ENCODE measurements at regions not wholly inside any gene's neighbourhood (a gene's known extent, or its start where the extent isn't known, plus 50 kb on each side); places are given as distances from the start of the nearest gene placed in this dataset.

GRCh38 chr16:35736546-35736945 is 2277.1 kb downstream of the TP53TG3F start:
- no peak overlapping the region for H3K27ac ChIP-seq
- no peaks in the 10 kb centered on the region for H3K9me3 ChIP-seq (ENCODE audit: severe bottlenecking)
- TF ChIP-seq, protein P1, sequence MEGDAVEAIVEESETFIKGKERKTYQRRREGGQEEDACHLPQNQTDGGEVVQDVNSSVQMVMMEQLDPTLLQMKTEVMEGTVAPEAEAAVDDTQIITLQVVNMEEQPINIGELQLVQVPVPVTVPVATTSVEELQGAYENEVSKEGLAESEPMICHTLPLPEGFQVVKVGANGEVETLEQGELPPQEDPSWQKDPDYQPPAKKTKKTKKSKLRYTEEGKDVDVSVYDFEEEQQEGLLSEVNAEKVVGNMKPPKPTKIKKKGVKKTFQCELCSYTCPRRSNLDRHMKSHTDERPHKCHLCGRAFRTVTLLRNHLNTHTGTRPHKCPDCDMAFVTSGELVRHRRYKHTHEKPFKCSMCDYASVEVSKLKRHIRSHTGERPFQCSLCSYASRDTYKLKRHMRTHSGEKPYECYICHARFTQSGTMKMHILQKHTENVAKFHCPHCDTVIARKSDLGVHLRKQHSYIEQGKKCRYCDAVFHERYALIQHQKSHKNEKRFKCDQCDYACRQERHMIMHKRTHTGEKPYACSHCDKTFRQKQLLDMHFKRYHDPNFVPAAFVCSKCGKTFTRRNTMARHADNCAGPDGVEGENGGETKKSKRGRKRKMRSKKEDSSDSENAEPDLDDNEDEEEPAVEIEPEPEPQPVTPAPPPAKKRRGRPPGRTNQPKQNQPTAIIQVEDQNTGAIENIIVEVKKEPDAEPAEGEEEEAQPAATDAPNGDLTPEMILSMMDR (IDR thresholded peaks at IDR 0.05; ENCODE audit: low read depth, low read length): no peak
- H3K36me3 ChIP-seq: no peaks in the 10 kb centered on the region
- H3K27me3 ChIP-seq (ENCODE audit: insufficient read depth, low read depth, severe bottlenecking): peaks cover 69% of the 10 kb centered on the region
- H3K4me3 ChIP-seq (ENCODE audit: low read depth, low read length): no peak overlapping the region
- no peak for DNase-seq

- H3K36me3 ChIP-seq: no peaks in the 10 kb centered on the region
- H3K27ac ChIP-seq: no peak overlapping the region
- no peaks in the 10 kb centered on the region for H3K9me3 ChIP-seq (ENCODE audit: severe bottlenecking)
- no peak overlapping the region for H3K4me3 ChIP-seq (ENCODE audit: low read depth, low read length)
- no peak for DNase-seq
- TF ChIP-seq, protein P1 (IDR thresholded peaks at IDR 0.05; ENCODE audit: low read depth, low read length): no peak
- H3K27me3 ChIP-seq (ENCODE audit: insufficient read depth, low read depth, severe bottlenecking): peaks cover 66% of the 10 kb centered on the region
These were observed 2277.7 kb downstream of the TP53TG3F start for GRCh38 chr16:35737076-35737475.

DNA sequence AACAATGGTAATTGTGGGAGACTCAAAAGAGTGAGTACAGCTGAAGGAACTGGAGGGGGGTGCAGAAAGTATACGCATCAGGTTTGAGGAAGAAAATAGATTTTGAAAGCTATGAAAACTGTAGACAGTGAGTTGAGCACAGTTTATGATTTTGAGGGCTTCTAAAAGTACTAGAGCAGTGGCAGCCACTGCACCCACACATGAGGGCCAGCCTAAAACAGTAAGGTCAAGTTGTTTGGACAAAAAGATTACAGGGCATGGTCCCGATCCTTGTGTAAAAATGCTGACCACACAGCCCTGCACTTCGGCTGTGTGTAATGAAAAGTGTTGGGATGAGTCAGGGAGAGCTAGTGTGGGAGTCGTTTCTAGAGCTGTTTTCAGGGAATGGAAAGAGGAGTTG is 2282.1 kb downstream of the TP53TG3F start:
- TF ChIP-seq, protein P1 (IDR thresholded peaks at IDR 0.05; ENCODE audit: low read depth, low read length): no peak
- Histone ChIP-seq H3K27ac (no peak overlapping the region), H3K36me3 (no peaks in the 10 kb centered on the region), H3K27me3 (ENCODE audit: insufficient read depth, low read depth, severe bottlenecking) (peaks cover 48% of the 10 kb centered on the region), H3K9me3 (ENCODE audit: severe bottlenecking) (no peaks in the 10 kb centered on the region), H3K4me3 (ENCODE audit: low read depth, low read length) (no peak overlapping the region)
- DNase-seq: no peak

- H3K36me3 ChIP-seq: no peaks in the 10 kb centered on the region
- H3K4me3 ChIP-seq (ENCODE audit: low read depth, low read length): no peak overlapping the region
- no peak for DNase-seq
- no peak overlapping the region for H3K27ac ChIP-seq
- TF ChIP-seq, protein P1 (IDR thresholded peaks at IDR 0.05; ENCODE audit: low read depth, low read length): no peak
- no peaks in the 10 kb centered on the region for H3K9me3 ChIP-seq (ENCODE audit: severe bottlenecking)
- H3K27me3 ChIP-seq (ENCODE audit: insufficient read depth, low read depth, severe bottlenecking): peaks cover 50% of the 10 kb centered on the region
These were observed 2283.8 kb downstream of the TP53TG3F start for GRCh38 chr16:35743101-35743692.

GRCh38 chr16:35744084-35744483 is 2284.7 kb downstream of the TP53TG3F start:
- TF ChIP-seq, protein P1 (IDR thresholded peaks at IDR 0.05; ENCODE audit: low read depth, low read length): no peak
- H3K36me3 ChIP-seq: no peaks in the 10 kb centered on the region
- H3K4me3 ChIP-seq (ENCODE audit: low read depth, low read length): no peak overlapping the region
- no peak for DNase-seq
- H3K27ac ChIP-seq: no peak overlapping the region
- peaks cover 49% of the 10 kb centered on the region for H3K27me3 ChIP-seq (ENCODE audit: insufficient read depth, low read depth, severe bottlenecking)
- no peaks in the 10 kb centered on the region for H3K9me3 ChIP-seq (ENCODE audit: severe bottlenecking)

DNA sequence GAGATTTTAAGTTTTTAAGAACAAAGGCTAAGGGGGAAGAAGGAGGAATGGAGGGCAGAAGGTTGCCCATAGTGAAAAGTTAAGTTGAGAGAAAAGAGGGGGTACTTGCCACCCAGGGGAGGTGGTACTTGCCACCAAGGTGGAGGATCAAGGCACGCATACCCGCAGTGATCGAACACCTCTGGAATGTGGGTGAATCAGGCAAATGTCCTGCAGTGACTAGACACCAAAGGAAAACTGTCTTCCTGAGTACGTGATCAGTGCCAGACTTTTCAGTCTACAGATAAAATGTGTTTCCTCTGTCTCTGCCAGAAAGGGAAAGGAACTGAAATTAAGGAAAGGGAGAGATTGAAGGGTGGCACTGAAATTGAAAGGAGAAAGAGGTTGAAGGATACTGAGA is 2285.3 kb downstream of the TP53TG3F start:
- no peak for DNase-seq
- H3K27ac ChIP-seq: no peak overlapping the region
- peaks cover 50% of the 10 kb centered on the region for H3K27me3 ChIP-seq (ENCODE audit: insufficient read depth, low read depth, severe bottlenecking)
- H3K4me3 ChIP-seq (ENCODE audit: low read depth, low read length): no peak overlapping the region
- no peaks in the 10 kb centered on the region for H3K36me3 ChIP-seq
- H3K9me3 ChIP-seq (ENCODE audit: severe bottlenecking): no peaks in the 10 kb centered on the region
- TF ChIP-seq, protein P1 (IDR thresholded peaks at IDR 0.05; ENCODE audit: low read depth, low read length): no peak

Measured in WERI-Rb-1 (cell line).